GM12873 (cell line): ENCODE measurements at regions not wholly inside any gene's neighbourhood (a gene's known extent, or its start where the extent isn't known, plus 50 kb on each side); places are given as distances from the start of the nearest gene placed in this dataset.

Source experiments
- CTCF ChIP-seq: IDR thresholded peaks from 2 replicates; pipeline ENCODE4 v1.5.1; 2012; ENCODE audit warnings: low read depth, mild to moderate bottlenecking, moderate library complexity, low read length, control low read depth; ENCODE audit not compliant: insufficient read depth; ENCODE audit errors: missing control alignments

GRCh38 chr7:18344536-18344935 lies 151.0 kb upstream of the HDAC9 start:
- no peak for TF ChIP-seq CTCF

GRCh38 chr7:18345641-18346234 lies 149.8 kb upstream of the HDAC9 start:
- peak; percentile 71 for TF ChIP-seq CTCF

GRCh38 chr7:18347170-18347569 lies 148.4 kb upstream of the HDAC9 start:
- TF ChIP-seq CTCF, result no peak

GRCh38 chr7:18350678-18351077 lies 144.9 kb upstream of the HDAC9 start:
- TF ChIP-seq CTCF, result no peak

- TF ChIP-seq CTCF, result peak; percentile 57
These were observed 143.0 kb upstream of the HDAC9 start for GRCh38 chr7:18352339-18353255.

- TF ChIP-seq CTCF, result no peak
These were observed 142.2 kb upstream of the HDAC9 start for GRCh38 chr7:18353339-18353738.

GRCh38 chr7:18354108-18355085 lies 141.2 kb upstream of the HDAC9 start:
- no peak for TF ChIP-seq CTCF
